PC-9 (cell line): ENCODE measurements at regions not wholly inside any gene's neighbourhood (a gene's known extent, or its start where the extent isn't known, plus 50 kb on each side); places are given as distances from the start of the nearest gene placed in this dataset.

Experiments used
- EZH2 ChIP-seq: fragments of 200-600 bp; sonication (generic); IDR thresholded peaks from 2 replicates; pipeline ENCODE4 v1.8.0; 2017; ENCODE audit warnings: antibody characterized with exemption, low read depth
- TF ChIP-seq, protein P1 (sequence below): fragments of 200-600 bp; sonication (generic); conservative IDR thresholded peaks from 2 replicates; pipeline ENCODE4 v1.6.1; 2017; ENCODE audit warnings: mixed run types, antibody characterized with exemption, mild to moderate bottlenecking, moderate library complexity

DNA sequence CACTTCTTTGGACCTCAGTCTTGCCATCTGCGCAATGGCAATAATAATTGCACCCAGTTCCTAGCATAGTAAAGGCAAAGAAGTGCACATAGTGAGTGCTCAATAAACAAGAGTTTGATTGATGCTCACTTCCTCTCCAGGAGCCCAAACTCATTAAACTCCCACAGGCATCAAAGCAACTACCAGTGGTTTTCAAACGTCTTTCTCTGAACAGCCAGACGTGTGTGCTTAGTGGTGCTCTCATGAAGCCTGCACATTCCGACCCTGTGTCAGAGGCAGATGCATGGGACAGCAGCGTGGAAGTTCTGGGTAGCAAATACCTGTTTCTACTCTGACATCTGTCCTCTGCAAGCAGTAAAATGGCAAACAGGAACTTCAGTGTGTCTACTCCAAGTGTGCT, 146.3 kb upstream of the MAFB start:
- no peak for TF ChIP-seq EZH2
- TF ChIP-seq, protein P1, sequence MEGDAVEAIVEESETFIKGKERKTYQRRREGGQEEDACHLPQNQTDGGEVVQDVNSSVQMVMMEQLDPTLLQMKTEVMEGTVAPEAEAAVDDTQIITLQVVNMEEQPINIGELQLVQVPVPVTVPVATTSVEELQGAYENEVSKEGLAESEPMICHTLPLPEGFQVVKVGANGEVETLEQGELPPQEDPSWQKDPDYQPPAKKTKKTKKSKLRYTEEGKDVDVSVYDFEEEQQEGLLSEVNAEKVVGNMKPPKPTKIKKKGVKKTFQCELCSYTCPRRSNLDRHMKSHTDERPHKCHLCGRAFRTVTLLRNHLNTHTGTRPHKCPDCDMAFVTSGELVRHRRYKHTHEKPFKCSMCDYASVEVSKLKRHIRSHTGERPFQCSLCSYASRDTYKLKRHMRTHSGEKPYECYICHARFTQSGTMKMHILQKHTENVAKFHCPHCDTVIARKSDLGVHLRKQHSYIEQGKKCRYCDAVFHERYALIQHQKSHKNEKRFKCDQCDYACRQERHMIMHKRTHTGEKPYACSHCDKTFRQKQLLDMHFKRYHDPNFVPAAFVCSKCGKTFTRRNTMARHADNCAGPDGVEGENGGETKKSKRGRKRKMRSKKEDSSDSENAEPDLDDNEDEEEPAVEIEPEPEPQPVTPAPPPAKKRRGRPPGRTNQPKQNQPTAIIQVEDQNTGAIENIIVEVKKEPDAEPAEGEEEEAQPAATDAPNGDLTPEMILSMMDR, result no peak
